NCI-H446 (cell line): ENCODE measurements at regions not wholly inside any gene's neighbourhood (a gene's known extent, or its start where the extent isn't known, plus 50 kb on each side); places are given as distances from the start of the nearest gene placed in this dataset.

Experiments used
- DNase-seq, 2 experiments: peaks; one replicate each; lab custom pipeline; 2025; lab: John Stamatoyannopoulos, UW

DNA sequence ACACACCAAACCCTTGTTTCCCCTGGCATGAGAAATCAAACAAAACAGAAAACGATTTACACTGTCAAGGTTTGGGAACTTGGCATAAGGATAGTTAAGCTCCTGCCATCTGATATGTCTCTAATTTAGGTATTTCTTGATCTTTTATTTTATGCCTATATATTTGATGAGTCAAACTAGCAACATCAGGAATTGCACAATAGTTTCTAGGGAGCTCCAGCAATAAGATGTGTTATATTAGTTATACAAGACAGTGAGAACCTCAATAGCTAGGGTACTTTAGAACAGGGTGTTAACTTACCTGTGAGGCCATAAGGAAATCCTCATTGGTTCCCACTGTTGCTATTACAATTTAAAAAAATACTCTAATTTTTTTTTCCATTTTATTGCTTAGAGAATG, 474.2 kb downstream of the GBA3 start:
- DNase-seq, result no peak

DNA sequence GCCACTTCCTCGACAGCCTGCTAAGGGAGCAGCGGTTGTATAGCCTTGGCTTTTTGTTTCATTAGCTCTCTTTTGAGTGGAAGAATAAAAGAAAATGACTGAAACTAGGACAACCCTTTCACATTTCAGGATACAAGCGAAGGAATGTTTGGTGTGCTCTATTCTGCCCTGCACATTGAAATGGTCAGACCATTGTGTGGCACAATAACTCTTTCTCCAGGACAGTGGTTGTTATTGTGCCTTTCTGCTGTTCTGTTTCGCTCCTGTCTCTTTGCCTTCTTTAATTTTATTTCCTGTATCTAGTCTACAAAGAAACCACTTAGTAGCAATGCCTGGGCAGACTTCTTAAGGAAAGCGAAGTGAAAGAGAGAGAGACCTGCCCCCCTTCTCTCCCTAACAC, 473.7 kb downstream of the GBA3 start:
- DNase-seq, result no peak

GRCh38 chr4:23165669-23166068, 472.9 kb downstream of the GBA3 start:
- no peak for DNase-seq

GRCh38 chr4:23163647-23164436, 471.1 kb downstream of the GBA3 start:
- no peak for DNase-seq

DNA sequence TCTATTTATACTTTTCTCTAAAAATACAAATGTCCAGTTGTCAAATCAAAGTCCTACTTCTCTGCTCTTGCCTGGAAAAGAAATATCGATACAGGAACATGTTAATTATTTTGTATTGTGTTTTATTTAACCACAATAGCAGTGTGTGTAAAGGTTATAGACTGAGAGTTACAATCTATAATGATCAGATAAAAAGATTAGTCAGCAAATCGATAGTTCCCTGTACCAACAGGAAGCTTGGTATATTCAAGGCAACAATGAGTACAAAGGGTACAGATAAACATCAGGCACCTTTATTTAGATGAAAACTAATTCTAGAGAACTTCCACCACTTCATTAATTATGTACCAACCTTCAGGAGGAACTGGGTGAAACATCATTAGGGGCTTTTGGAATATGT, 469.5 kb downstream of the GBA3 start:
- no peak for DNase-seq

- DNase-seq, result no peak
These were observed 469.1 kb downstream of the GBA3 start for GRCh38 chr4:23161787-23162186.

GRCh38 chr4:23153076-23153475, 460.3 kb downstream of the GBA3 start:
- DNase-seq, result no peak

GRCh38 chr4:23149815-23150214, 457.1 kb downstream of the GBA3 start:
- DNase-seq, result no peak

GRCh38 chr4:23144707-23145106, 452.0 kb downstream of the GBA3 start:
- DNase-seq, result no peak

DNA sequence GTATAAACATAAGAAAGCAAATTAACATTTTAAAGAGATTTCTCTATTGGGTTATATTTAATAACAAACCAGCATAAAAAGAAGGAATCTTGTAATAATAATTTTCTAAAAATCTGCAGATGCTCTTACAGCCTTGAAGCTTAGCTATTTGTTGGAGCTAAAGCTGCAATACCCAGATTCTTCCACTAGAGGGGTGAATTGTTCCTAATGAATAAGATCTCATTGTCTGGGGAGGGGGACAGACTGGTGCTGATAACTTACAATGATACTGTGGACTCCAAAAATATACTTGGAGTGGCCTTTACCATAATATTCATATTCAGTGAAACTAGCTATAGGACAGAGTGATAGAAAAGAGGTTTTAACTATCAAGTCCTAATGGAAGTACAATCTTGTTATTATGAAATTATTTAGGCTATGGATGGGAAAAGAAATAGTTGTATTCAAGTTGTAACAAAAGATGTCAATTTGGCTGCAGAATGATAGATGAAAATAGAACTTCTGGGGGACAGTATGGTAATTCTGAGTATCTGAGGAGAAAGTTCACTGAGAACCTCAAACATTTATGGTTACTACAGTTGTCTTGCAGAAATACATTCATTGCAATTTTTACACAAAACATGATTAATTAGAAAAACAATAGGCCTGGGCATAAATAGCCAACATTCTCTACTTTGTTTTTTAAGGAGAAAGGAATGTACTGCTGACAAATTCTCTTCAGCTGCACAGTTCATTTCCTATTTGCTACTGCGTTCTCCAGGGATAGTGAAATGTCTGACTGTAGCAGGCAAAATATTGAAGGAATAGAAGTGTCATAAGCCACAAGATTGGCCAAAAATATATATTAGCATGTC, 443.3 kb downstream of the GBA3 start:
- peak; percentile 60 to 63 for DNase-seq

DNA sequence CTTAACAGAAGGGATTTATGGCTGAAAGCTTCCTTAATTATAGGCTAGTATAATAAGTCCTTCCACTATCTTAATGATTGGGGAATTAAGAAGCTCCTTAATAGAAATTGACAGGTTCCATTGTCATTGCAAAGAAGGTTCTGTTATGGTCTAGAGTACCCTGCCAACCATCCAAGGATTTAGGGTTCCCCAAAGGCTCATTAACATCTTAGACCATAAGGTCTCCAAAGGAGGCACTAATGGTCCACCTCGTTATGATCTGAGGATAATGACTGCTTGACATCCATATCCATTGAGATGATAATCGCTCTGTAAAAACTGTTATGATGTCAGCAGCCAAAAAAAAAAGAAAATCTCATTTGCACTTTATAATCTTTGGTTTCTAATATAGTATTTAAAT, 441.6 kb downstream of the GBA3 start:
- no peak for DNase-seq

DNA sequence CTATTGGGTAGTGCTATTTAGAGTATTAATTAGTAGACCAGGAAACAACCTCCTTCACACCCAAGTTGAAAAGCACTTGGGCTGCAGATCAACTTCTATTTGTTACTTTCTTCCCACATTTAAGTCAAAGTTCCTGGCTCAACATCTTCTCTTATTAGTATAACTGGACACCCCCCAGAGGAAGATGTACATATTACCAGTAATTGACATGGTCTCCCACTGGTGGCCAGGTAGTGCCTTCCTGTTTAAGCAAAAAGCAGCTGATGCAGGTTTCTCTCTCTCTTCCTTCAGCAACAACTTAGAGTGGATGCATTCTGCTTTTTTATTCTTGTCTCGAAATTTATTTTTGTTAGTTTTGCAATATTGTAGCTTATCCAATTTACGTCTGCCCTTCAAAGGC, 438.1 kb downstream of the GBA3 start:
- no peak for DNase-seq

DNA sequence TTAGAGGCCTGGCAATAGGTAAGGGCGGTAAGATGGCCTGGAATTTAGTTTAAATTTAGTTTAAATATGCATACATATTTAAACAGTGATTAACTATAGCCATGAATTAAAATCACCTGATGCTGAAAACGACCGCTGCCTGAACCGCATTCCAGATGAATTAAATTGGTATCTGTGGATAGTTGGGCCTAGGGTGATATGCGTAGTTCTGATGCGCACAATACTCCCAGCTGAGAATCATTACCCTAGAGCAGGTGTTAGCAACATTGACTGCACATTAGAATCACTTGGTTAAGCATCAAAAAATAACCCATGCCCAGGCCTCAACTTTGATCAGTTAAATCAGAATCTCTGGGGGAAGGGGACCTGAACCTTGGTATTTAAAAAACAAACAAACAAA, 432.4 kb downstream of the GBA3 start:
- DNase-seq, result no peak

DNA sequence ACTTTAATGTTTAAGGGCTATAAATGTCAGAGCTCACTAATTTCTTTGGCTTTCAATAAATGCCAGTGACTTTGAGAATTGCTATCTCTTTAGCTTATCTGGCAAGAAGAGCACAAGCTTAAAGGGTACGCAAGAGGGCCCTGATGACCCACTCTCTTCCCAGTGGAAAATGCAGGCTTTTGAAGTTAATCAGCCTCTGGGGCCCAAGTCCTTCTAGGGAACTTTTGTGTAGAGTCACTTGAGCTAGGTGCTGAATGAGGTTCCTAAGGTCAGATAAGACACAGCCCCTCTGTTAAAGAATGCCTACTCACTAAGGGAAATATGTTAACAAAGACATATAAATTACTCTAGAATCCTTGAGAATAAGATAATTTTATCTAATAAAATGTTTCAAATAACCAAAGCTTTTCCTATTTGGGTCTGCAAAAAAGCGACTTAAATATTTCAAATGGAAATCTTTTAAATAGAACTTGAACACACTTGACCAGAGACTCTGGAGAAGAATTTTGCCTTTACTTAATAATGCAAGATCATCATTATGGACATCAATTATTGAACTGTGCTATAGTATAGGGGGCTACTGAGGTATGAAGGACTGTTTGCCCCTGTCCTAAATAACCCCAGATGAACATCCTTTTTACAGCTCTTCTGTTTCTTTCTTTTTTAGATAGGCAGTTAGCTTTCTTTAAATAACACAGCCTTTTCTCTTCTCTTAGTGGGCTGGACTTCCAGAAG, 430.1 kb downstream of the GBA3 start:
- DNase-seq, result no peak

GRCh38 chr4:23120374-23120773, 427.6 kb downstream of the GBA3 start:
- DNase-seq, result no peak

GRCh38 chr4:23117826-23118225, 425.1 kb downstream of the GBA3 start:
- no peak for DNase-seq

DNA sequence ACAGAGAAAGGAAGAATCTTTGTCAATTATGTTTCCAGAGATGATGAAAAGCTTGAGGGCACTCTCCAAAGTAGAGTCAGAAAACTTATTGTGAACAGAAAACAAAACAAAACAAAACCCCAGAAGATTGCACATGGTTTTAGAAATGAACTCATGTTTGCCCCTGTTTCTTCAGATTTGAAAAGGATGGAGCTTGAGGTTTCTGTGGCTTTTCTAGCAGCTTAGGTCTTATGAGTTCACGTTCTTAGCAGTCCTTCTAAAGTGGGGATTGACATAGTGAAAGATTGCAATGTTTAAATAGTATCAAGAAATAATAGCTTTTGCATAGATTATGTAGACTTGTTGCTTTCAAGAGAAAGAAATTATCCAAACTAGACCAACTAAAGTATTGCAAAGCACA, 421.8 kb downstream of the GBA3 start:
- no peak for DNase-seq

DNA sequence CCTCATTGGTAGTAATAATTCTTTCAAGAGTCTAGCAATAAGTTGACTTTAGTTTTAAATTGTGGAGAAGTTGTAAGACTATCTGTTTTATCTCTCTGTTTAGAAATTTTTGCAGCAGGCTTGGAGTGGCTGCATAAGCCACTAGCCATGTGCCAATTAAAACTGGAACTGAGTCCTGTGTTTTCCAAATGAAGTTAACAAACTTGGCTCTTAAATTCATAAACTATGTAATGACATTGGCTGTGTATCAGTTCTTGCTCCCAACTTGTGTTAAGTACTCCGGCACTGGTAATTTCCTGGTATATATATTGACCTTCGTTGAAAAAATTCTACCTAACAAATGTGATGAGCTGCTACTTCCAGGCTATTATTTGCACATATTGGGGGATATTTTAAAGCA, 420.4 kb downstream of the GBA3 start:
- DNase-seq, result no peak

- DNase-seq, result no peak
These were observed 413.8 kb downstream of the GBA3 start for GRCh38 chr4:23106516-23106915.

DNA sequence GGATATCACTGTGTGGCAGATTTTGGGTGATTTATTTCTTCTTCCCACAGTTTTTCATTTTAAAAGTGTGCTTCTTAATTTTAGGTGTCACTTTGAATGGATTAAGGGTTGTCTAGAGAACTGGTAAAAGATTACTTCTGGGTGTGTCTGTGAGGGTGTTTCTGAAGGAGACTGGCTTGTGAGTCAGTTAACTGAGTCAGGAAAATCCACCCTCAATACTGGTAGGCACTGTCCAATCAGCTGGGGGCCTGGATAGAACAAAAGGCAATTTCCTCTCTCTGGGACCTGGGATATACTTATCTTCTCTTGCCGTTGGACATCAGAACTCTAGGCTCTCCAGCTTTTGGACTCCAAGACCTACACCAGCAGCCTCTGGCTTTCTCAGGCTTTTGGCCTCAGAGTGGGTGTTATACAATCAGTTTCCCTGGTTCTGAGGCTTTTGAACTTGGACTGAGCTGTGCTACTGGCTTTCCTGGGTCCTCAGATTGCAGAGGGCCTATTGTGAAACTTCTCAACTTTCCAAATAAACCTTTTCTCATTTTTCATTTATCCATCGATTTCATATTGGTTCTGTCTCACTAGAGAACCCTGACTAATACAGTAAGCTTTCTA, 413.1 kb downstream of the GBA3 start:
- DNase-seq, result no peak

GRCh38 chr4:23097251-23097650, 404.5 kb downstream of the GBA3 start:
- DNase-seq, result no peak

GRCh38 chr4:23091711-23092110, 399.0 kb downstream of the GBA3 start:
- no peak for DNase-seq
